Type B pancreatic cell (in vitro differentiated cells): ENCODE measurements at regions not wholly inside any gene's neighbourhood (a gene's known extent, or its start where the extent isn't known, plus 50 kb on each side); places are given as distances from the start of the nearest gene placed in this dataset.

Source experiments
- DNase-seq: peaks from one replicate; pipeline ENCODE4 v3.0.0; 2021; ENCODE audit warnings: mixed read lengths; ENCODE audit not compliant: unreplicated experiment; ENCODE audit errors: extremely low spot score
- H3K27ac Mint-ChIP-seq: 2 replicates; pipeline ENCODE4 v1.8.0; 2021; ENCODE audit warnings: mild to moderate bottlenecking, mixed read lengths
- H3K27me3 Mint-ChIP-seq: 2 replicates; pipeline ENCODE4 v1.8.0; 2021; ENCODE audit warnings: mixed read lengths
- H3K36me3 Mint-ChIP-seq: 2 replicates; pipeline ENCODE4 v1.8.0; 2021; ENCODE audit warnings: mixed read lengths
- H3K4me1 Mint-ChIP-seq: one replicate; pipeline ENCODE4 v1.8.0; 2021; ENCODE audit warnings: mixed read lengths; ENCODE audit not compliant: unreplicated experiment
- H3K4me3 Mint-ChIP-seq: 2 replicates; pipeline ENCODE4 v1.8.0; 2021; ENCODE audit warnings: mild to moderate bottlenecking, mixed read lengths
- H3K9me3 Mint-ChIP-seq: 2 replicates; pipeline ENCODE4 v1.8.0; 2021; ENCODE audit warnings: mixed read lengths
- CTCF ChIP-seq: fragments of 200-600 bp; sonication (generic); conservative IDR thresholded peaks from 2 replicates; pipeline ENCODE4 v1.5.0; 2021; ENCODE audit warnings: antibody characterized with exemption, mild to moderate bottlenecking

GRCh38 chrX:1928805-1929204 is 313.9 kb downstream of the ASMT start:
- Mint-ChIP-seq H3K4me1 (peaks cover 8% of the 10 kb centered on the region), H3K27me3 (peaks cover 5% of the 10 kb centered on the region), H3K36me3 (no peaks in the 10 kb centered on the region), H3K27ac (no peak overlapping the region), H3K4me3 (no peak overlapping the region), H3K9me3 (peaks cover 4% of the 10 kb centered on the region)
- TF ChIP-seq CTCF: no peak
- DNase-seq: no peak

GRCh38 chrX:1932231-1932630 is 317.4 kb downstream of the ASMT start:
- DNase-seq: no peak
- Mint-ChIP-seq H3K4me1 (no peaks in the 10 kb centered on the region), H3K27ac (no peak overlapping the region), H3K4me3 (no peak overlapping the region), H3K36me3 (no peaks in the 10 kb centered on the region), H3K9me3 (peaks cover 4% of the 10 kb centered on the region), H3K27me3 (no peaks in the 10 kb centered on the region)
- TF ChIP-seq CTCF: no peak

GRCh38 chrX:1933964-1934363 is 319.1 kb downstream of the ASMT start:
- Mint-ChIP-seq H3K4me3 (no peak overlapping the region), H3K27ac (no peak overlapping the region), H3K27me3 (no peaks in the 10 kb centered on the region), H3K4me1 (no peaks in the 10 kb centered on the region), H3K36me3 (no peaks in the 10 kb centered on the region), H3K9me3 (peaks cover under 1% of the 10 kb centered on the region)
- TF ChIP-seq CTCF: no peak
- no peak for DNase-seq

GRCh38 chrX:1935805-1936204 is 320.9 kb downstream of the ASMT start:
- H3K9me3 Mint-ChIP-seq: no peaks in the 10 kb centered on the region
- no peak overlapping the region for H3K4me3 Mint-ChIP-seq
- H3K27me3 Mint-ChIP-seq: no peaks in the 10 kb centered on the region
- no peak for DNase-seq
- no peak for TF ChIP-seq CTCF
- H3K27ac Mint-ChIP-seq: no peak overlapping the region
- H3K4me1 Mint-ChIP-seq: no peaks in the 10 kb centered on the region
- no peaks in the 10 kb centered on the region for H3K36me3 Mint-ChIP-seq

- Mint-ChIP-seq H3K4me1 (no peaks in the 10 kb centered on the region), H3K4me3 (no peak overlapping the region), H3K27ac (no peak overlapping the region), H3K27me3 (no peaks in the 10 kb centered on the region), H3K36me3 (no peaks in the 10 kb centered on the region), H3K9me3 (no peaks in the 10 kb centered on the region)
- DNase-seq: no peak
- no peak for TF ChIP-seq CTCF
Measured at GRCh38 chrX:1938190-1938589, 323.3 kb downstream of the ASMT start.

GRCh38 chrX:1941321-1941720 is 326.5 kb downstream of the ASMT start:
- H3K9me3 Mint-ChIP-seq: no peaks in the 10 kb centered on the region
- H3K4me3 Mint-ChIP-seq: no peak overlapping the region
- H3K36me3 Mint-ChIP-seq: no peaks in the 10 kb centered on the region
- no peak for DNase-seq
- H3K27ac Mint-ChIP-seq: no peak overlapping the region
- no peak for TF ChIP-seq CTCF
- no peaks in the 10 kb centered on the region for H3K4me1 Mint-ChIP-seq
- H3K27me3 Mint-ChIP-seq: no peaks in the 10 kb centered on the region
